ENCODE measurements at regions not wholly inside any gene's neighbourhood (a gene's known extent, or its start where the extent isn't known, plus 50 kb on each side); places are given as distances from the start of the nearest gene placed in this dataset.

DNA sequence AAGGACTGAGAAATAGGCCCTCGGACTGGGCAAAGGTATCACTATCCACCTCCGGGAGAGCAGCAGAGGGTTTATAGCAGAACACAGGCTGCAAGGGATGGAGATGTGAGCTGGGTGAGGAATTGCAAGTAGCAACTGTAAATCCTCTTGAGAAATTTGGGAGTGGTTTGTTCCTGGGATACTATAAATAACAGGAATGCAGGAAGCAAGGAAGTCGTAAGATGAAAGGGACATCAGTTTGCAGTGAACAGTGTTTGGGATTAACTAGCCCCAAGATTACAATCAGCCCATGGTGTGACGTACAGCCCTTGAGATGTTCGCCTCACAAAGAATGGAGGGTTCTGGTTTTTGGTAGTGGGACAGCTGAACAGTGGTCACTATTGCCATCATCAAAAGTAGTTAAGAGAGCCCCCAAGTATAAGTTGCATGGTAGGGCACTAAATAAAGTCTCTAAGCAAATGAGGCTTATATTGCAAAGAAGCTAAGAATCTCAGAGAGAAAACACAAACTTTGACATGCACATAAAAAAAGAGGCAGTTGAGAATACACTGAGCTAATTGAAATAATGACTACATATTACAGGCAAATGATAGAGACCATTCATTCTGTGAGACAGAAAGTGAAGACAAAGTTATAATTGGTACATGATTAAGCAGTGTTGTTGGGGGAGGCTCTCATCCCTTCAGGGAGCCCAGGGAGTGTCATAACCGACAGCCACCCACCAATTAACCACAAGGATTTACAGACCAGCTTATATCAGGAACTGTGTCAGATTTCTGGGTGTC is 362.5 kb upstream of the ACVR2A start:
- Histone ChIP-seq H3K9me3 (no peaks in the 10 kb centered on the region), H3K27ac (no peak overlapping the region), H3K4me3 (no peak overlapping the region), H3K27me3 (no peaks in the 10 kb centered on the region), H3K4me1 (peaks cover 0 to 18% (median 4%) of the 10 kb centered on the region in 3 donors), H3K36me3 (no peaks in the 10 kb centered on the region)
- ATAC-seq: no peak
- 66 to 67% methylated on average over 6 of the region's 6 CpGs for WGBS, 2 donors (ENCODE audit: low coverage in 1 of 2)
- TF ChIP-seq, protein P1, sequence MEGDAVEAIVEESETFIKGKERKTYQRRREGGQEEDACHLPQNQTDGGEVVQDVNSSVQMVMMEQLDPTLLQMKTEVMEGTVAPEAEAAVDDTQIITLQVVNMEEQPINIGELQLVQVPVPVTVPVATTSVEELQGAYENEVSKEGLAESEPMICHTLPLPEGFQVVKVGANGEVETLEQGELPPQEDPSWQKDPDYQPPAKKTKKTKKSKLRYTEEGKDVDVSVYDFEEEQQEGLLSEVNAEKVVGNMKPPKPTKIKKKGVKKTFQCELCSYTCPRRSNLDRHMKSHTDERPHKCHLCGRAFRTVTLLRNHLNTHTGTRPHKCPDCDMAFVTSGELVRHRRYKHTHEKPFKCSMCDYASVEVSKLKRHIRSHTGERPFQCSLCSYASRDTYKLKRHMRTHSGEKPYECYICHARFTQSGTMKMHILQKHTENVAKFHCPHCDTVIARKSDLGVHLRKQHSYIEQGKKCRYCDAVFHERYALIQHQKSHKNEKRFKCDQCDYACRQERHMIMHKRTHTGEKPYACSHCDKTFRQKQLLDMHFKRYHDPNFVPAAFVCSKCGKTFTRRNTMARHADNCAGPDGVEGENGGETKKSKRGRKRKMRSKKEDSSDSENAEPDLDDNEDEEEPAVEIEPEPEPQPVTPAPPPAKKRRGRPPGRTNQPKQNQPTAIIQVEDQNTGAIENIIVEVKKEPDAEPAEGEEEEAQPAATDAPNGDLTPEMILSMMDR (IDR thresholded peaks at IDR 0.05): no peak
- TF ChIP-seq POLR2A (IDR thresholded peaks at IDR 0.05) (no peak), POLR2AphosphoS5 (IDR thresholded peaks at IDR 0.05) (no peak), EP300 (IDR thresholded peaks at IDR 0.05) (no peak)

DNA sequence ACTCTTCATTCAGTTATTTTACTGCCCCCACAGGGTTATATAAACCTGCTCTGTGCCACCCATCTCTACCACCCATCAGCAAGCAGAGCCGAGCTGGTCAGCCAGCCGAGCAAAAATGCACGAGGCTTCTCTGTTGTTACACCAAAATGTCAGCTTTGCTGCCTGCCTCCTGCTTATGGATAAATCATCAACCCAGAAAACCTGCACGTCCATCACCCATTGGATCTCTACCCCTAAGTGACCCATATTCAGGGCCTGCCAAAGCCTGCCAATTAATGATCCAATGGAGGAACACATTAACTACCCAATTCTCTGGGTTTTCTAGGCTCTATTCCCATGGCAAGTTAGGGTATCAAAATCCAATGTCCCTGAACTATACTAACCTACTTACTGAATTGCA is 365.5 kb upstream of the ACVR2A start:
- no peak overlapping the region for H3K4me3 ChIP-seq
- H3K36me3 ChIP-seq: no peaks in the 10 kb centered on the region
- peaks cover 0 to 18% (median 4%) of the 10 kb centered on the region in 3 donors for H3K4me1 ChIP-seq
- TF ChIP-seq POLR2AphosphoS5 (IDR thresholded peaks at IDR 0.05): no peak
- TF ChIP-seq, protein P1 (IDR thresholded peaks at IDR 0.05): no peak
- TF ChIP-seq POLR2A (IDR thresholded peaks at IDR 0.05): no peak
- TF ChIP-seq EP300 (IDR thresholded peaks at IDR 0.05): no peak
- H3K27ac ChIP-seq: no peak overlapping the region
- no peak for ATAC-seq
- WGBS, 2 donors (ENCODE audit: low coverage in 1 of 2): 98 to 100% methylated on average over 1 to 4 of the region's 4 CpGs
- no peaks in the 10 kb centered on the region for H3K27me3 ChIP-seq
- H3K9me3 ChIP-seq: no peaks in the 10 kb centered on the region

DNA sequence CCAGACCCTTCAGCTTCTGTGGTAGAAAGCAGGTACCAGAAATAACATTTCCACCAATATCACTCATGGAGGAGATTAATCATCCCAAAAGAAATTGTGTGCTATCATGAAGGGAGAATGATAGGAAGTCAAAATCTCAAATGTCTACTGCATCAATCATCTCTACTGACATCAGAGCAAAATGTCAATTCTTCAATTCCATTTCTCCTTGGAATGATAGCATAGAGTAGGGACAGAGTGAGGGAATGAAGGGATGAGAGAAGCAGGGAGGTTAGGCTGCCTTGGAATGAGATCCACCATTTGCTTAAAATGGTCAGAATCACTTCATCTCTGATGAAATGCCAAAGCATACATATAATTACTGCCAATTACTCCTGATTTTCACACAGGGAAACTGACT is 371.8 kb upstream of the ACVR2A start:
- H3K4me3 ChIP-seq: no peak overlapping the region
- no peaks in the 10 kb centered on the region for H3K9me3 ChIP-seq
- no peaks in the 10 kb centered on the region for H3K4me1 ChIP-seq
- no peaks in the 10 kb centered on the region for H3K36me3 ChIP-seq
- no peaks in the 10 kb centered on the region for H3K27me3 ChIP-seq
- ATAC-seq: no peak
- TF ChIP-seq, protein P1 (IDR thresholded peaks at IDR 0.05): no peak
- no peak overlapping the region for H3K27ac ChIP-seq

DNA sequence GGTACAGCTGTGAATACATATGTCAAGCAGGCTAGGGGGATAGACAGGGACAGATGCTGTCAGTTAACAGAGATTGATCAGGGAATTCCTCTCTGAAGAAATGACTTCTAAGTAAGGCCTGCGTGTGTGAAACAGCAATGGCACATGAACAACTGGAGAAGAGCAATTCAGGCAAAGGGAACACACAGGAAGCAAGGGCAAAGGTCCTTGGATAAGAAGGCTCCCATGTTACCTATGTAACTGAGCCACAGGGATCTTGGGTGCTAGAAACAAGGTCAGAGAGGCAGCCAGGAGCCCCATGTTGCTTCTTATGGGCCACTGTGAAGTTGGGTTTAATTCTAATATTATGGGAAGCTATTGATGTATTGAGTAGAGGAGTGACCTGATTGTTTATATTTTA is 373.7 kb upstream of the ACVR2A start:
- no peaks in the 10 kb centered on the region for H3K36me3 ChIP-seq
- H3K9me3 ChIP-seq: no peaks in the 10 kb centered on the region
- no peak overlapping the region for H3K4me3 ChIP-seq
- TF ChIP-seq POLR2A (IDR thresholded peaks at IDR 0.05) (no peak), POLR2AphosphoS5 (IDR thresholded peaks at IDR 0.05) (no peak), EP300 (IDR thresholded peaks at IDR 0.05) (no peak)
- TF ChIP-seq, protein P1 (IDR thresholded peaks at IDR 0.05): no peak
- WGBS, 2 donors (ENCODE audit: low coverage in 1 of 2): 86 to 100% methylated on average over 1 of the region's 1 CpG
- no peaks in the 10 kb centered on the region for H3K27me3 ChIP-seq
- H3K27ac ChIP-seq: no peak overlapping the region
- H3K4me1 ChIP-seq: no peaks in the 10 kb centered on the region
- ATAC-seq: no peak

DNA sequence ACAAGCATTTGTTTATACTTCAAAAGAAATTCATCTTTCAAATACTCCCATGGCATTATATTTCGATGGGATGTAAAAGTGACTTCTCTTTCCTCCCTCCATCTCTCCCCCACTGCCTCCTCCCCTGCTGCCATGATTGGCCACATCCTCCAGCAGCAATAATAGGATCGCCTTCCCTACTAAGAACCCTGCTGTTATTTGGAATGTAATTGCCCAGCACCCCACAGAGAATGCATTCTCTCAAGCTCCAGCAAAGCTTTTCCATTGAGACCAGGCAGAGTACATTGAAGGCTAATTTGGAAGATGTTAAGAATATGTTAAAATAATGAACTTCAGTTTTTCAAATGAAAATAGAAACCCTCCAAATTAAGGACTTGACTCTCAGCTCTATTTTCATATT is 375.4 kb upstream of the ACVR2A start:
- H3K4me1 ChIP-seq: no peaks in the 10 kb centered on the region
- no peaks in the 10 kb centered on the region for H3K27me3 ChIP-seq
- no peaks in the 10 kb centered on the region for H3K9me3 ChIP-seq
- H3K4me3 ChIP-seq: no peak overlapping the region
- ATAC-seq: no peak
- TF ChIP-seq, protein P1 (IDR thresholded peaks at IDR 0.05): no peak
- TF ChIP-seq EP300 (IDR thresholded peaks at IDR 0.05) (no peak), POLR2A (IDR thresholded peaks at IDR 0.05) (no peak), POLR2AphosphoS5 (IDR thresholded peaks at IDR 0.05) (no peak)
- H3K36me3 ChIP-seq: no peaks in the 10 kb centered on the region
- H3K27ac ChIP-seq: no peak overlapping the region
- WGBS, 2 donors (ENCODE audit: low coverage in 1 of 2): 29 to 70% methylated on average over 2 of the region's 2 CpGs
